A673 (cell line): ENCODE measurements at regions not wholly inside any gene's neighbourhood (a gene's known extent, or its start where the extent isn't known, plus 50 kb on each side); places are given as distances from the start of the nearest gene placed in this dataset.

Experiments
- CTCF ChIP-seq: fragments of 300-800, 200-600 bp; sonication (generic); conservative IDR thresholded peaks from 2 replicates; pipeline ENCODE4 v1.5.1; 2017; ENCODE audit warnings: low read depth, mild to moderate bottlenecking, antibody characterized with exemption, low read length, moderate library complexity, mixed read lengths
- EZH2 ChIP-seq: fragments of 200-600 bp; sonication (generic); IDR thresholded peaks from 2 replicates; pipeline ENCODE4 v1.6.1; 2017; ENCODE audit warnings: borderline replicate concordance, low read depth, mild to moderate bottlenecking, mixed read lengths, antibody characterized with exemption, low read length; ENCODE audit not compliant: poor library complexity, severe bottlenecking

- TF ChIP-seq CTCF, result no peak
- TF ChIP-seq EZH2, result no peak
Measured at GRCh38 chr6:113576310-113576709, 280.8 kb upstream of the MARCKS start.
